Keratinocyte (primary cell): ENCODE measurements at regions not wholly inside any gene's neighbourhood (a gene's known extent, or its start where the extent isn't known, plus 50 kb on each side); places are given as distances from the start of the nearest gene placed in this dataset.

ENCODE experiments used
- EZH2 ChIP-seq: IDR thresholded peaks from one replicate; pipeline ENCODE4 v1.6.1; 2012; ENCODE audit warnings: inconsistent platforms, mild to moderate bottlenecking, low read length, moderate library complexity
- TF ChIP-seq, protein P1 (sequence below), 3 experiments: IDR thresholded peaks in 1 of 3; conservative IDR thresholded peaks in 1 of 3; optimal IDR thresholded peaks in 1 of 3; 2 replicates in 2 of 3; 3 replicates in 1 of 3; pipeline versions ENCODE3 to v1.5.1; 2011; ENCODE audit warnings: low read length in 3 of 3, mild to moderate bottlenecking in 3 of 3, moderate library complexity in 2 of 3, control low read depth in 1 of 3, inconsistent platforms in 1 of 3; ENCODE audit not compliant: insufficient read depth in 2 of 3; ENCODE audit errors: extremely low read depth in 1 of 3

DNA sequence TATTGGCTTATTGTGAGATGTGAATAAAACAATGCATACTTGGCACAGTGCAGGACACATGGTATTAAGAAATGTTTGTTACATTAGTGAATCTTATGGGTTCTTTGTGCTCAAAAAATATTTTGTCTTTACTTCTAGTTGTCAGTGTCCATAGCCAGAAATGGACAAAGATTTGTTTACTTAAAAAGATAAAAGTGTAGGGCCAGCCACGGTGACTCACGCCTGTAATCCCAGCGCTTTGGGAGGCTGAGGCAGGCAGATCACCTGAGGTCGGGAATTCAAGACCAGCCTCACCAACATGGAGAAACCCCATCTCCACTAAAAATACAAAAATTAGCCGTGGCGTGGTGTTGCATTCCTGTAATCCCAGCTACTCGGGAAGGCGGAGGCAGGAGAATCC is 654.6 kb upstream of the NEGR1 start:
- TF ChIP-seq, protein P1, sequence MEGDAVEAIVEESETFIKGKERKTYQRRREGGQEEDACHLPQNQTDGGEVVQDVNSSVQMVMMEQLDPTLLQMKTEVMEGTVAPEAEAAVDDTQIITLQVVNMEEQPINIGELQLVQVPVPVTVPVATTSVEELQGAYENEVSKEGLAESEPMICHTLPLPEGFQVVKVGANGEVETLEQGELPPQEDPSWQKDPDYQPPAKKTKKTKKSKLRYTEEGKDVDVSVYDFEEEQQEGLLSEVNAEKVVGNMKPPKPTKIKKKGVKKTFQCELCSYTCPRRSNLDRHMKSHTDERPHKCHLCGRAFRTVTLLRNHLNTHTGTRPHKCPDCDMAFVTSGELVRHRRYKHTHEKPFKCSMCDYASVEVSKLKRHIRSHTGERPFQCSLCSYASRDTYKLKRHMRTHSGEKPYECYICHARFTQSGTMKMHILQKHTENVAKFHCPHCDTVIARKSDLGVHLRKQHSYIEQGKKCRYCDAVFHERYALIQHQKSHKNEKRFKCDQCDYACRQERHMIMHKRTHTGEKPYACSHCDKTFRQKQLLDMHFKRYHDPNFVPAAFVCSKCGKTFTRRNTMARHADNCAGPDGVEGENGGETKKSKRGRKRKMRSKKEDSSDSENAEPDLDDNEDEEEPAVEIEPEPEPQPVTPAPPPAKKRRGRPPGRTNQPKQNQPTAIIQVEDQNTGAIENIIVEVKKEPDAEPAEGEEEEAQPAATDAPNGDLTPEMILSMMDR (optimal IDR thresholded peaks at IDR 0.05 in 1 of 3, IDR thresholded peaks at IDR 0.05 in 1 of 3, conservative IDR thresholded peaks at IDR 0.05 in 1 of 3; ENCODE audit: extremely low read depth in 1 of 3, insufficient read depth in 2 of 3, low read length in 3 of 3) = no peak
- TF ChIP-seq EZH2 = no peak
